ENCODE measurements at regions not wholly inside any gene's neighbourhood (a gene's known extent, or its start where the extent isn't known, plus 50 kb on each side); places are given as distances from the start of the nearest gene placed in this dataset.
"Not testable (repeated sequence)": the region's sequence is repeated elsewhere in the genome, so short reads cannot be mapped to it uniquely, and the experiment has no call there.

- no peak for DNase-seq
- H2AFZ ChIP-seq: no peak overlapping the region
- H3F3A ChIP-seq (ENCODE audit: insufficient read depth): no peaks in the 10 kb centered on the region
- H3K4me2 ChIP-seq (ENCODE audit: unreplicated experiment): no peak overlapping the region
- no peak overlapping the region for H3K9ac ChIP-seq
- WGBS, 2 experiments (ENCODE audit: low coverage in 1 of 2, low lambda C conversion rate in 2 of 2, missing lambda C conversion rate in 2 of 2): 66 to 70% methylated on average over 20 to 21 of the region's 21 CpGs
- H3K27ac ChIP-seq: no peak overlapping the region
- H4K20me1 ChIP-seq (ENCODE audit: insufficient read depth): no peaks in the 10 kb centered on the region
- TF ChIP-seq EZH2phosphoT487 (IDR thresholded peaks at IDR 0.05; ENCODE audit: insufficient read depth, low read depth) (no peak), EZH2 (IDR thresholded peaks at IDR 0.05; ENCODE audit: insufficient read depth, poor library complexity, severe bottlenecking) (no peak)
- H3K36me3 ChIP-seq (ENCODE audit: low read depth): no peaks in the 10 kb centered on the region
- H3K9me3 ChIP-seq (ENCODE audit: low read depth): no peaks in the 10 kb centered on the region
- H3K4me1 ChIP-seq (ENCODE audit: insufficient read depth): no peaks in the 10 kb centered on the region
- no peaks in the 10 kb centered on the region for H3K27me3 ChIP-seq (replicated peaks; ENCODE audit: insufficient read depth)
- H3K79me2 ChIP-seq (ENCODE audit: insufficient read depth): no peaks in the 10 kb centered on the region
- no peak overlapping the region for H3K4me3 ChIP-seq
- in situ Hi-C loops (cut with MboI): loop anchor here (25.0 kb wide), 1 partner anchor 397 kb away; no protein-coding TSS in a partner anchor
- no peaks in the 10 kb centered on the region for H3K9me2 ChIP-seq (ENCODE audit: insufficient read depth)
These were observed 69.8 kb downstream of the RMI2 start for GRCh38 chr16:11414815-11415775.

GRCh38 chr16:11416228-11417001 is 71.2 kb downstream of the RMI2 start:
- 84 to 86% methylated on average over 16 of the region's 16 CpGs for WGBS, 2 experiments (ENCODE audit: low coverage in 1 of 2, low lambda C conversion rate in 2 of 2, missing lambda C conversion rate in 2 of 2)
- H3K27me3 ChIP-seq (replicated peaks; ENCODE audit: insufficient read depth): no peaks in the 10 kb centered on the region

GRCh38 chr16:11417487-11417886 is 72.2 kb downstream of the RMI2 start:
- H4K20me1 ChIP-seq (ENCODE audit: insufficient read depth): no peaks in the 10 kb centered on the region
- H3K27me3 ChIP-seq (replicated peaks; ENCODE audit: insufficient read depth): no peaks in the 10 kb centered on the region
- H3K9me3 ChIP-seq (ENCODE audit: low read depth): no peaks in the 10 kb centered on the region
- no peak for DNase-seq
- H3K4me2 ChIP-seq (ENCODE audit: unreplicated experiment): no peak overlapping the region
- no peaks in the 10 kb centered on the region for H3K79me2 ChIP-seq (ENCODE audit: insufficient read depth)
- in situ Hi-C loops (cut with MboI): loop anchor here (25.0 kb wide), 1 partner anchor 395 kb away; no protein-coding TSS in a partner anchor
- no peaks in the 10 kb centered on the region for H3K36me3 ChIP-seq (ENCODE audit: low read depth)
- H3K27ac ChIP-seq: no peak overlapping the region
- 74 to 75% methylated on average over 10 of the region's 10 CpGs for WGBS, 2 experiments (ENCODE audit: low coverage in 1 of 2, low lambda C conversion rate in 2 of 2, missing lambda C conversion rate in 2 of 2)
- no peaks in the 10 kb centered on the region for H3K9me2 ChIP-seq (ENCODE audit: insufficient read depth)
- H2AFZ ChIP-seq: no peak overlapping the region
- no peak overlapping the region for H3K4me3 ChIP-seq
- no peak overlapping the region for H3K9ac ChIP-seq
- no peaks in the 10 kb centered on the region for H3F3A ChIP-seq (ENCODE audit: insufficient read depth)
- no peak for TF ChIP-seq EZH2 (IDR thresholded peaks at IDR 0.05; ENCODE audit: insufficient read depth, poor library complexity, severe bottlenecking)
- no peak for TF ChIP-seq EZH2phosphoT487 (IDR thresholded peaks at IDR 0.05; ENCODE audit: insufficient read depth, low read depth)
- no peaks in the 10 kb centered on the region for H3K4me1 ChIP-seq (ENCODE audit: insufficient read depth)

More at GRCh38 chr16:11416228-11417001, 71.2 kb downstream of the RMI2 start:
- no peak overlapping the region for H2AFZ ChIP-seq
- no peaks in the 10 kb centered on the region for H4K20me1 ChIP-seq (ENCODE audit: insufficient read depth)
- no peak for DNase-seq
- H3K36me3 ChIP-seq (ENCODE audit: low read depth): no peaks in the 10 kb centered on the region
- H3K4me2 ChIP-seq (ENCODE audit: unreplicated experiment): no peak overlapping the region
- H3K4me1 ChIP-seq (ENCODE audit: insufficient read depth): no peaks in the 10 kb centered on the region
- TF ChIP-seq EZH2phosphoT487 (IDR thresholded peaks at IDR 0.05; ENCODE audit: insufficient read depth, low read depth): no peak
- TF ChIP-seq EZH2 (IDR thresholded peaks at IDR 0.05; ENCODE audit: insufficient read depth, poor library complexity, severe bottlenecking): no peak
- H3K27ac ChIP-seq: no peak overlapping the region
- no peak overlapping the region for H3K4me3 ChIP-seq
- in situ Hi-C loops (cut with MboI): loop anchor here (25.0 kb wide), 1 partner anchor 396 kb away; no protein-coding TSS in a partner anchor
- H3K9me3 ChIP-seq (ENCODE audit: low read depth): no peaks in the 10 kb centered on the region
- no peaks in the 10 kb centered on the region for H3K79me2 ChIP-seq (ENCODE audit: insufficient read depth)
- H3F3A ChIP-seq (ENCODE audit: insufficient read depth): no peaks in the 10 kb centered on the region
- no peaks in the 10 kb centered on the region for H3K9me2 ChIP-seq (ENCODE audit: insufficient read depth)
- no peak overlapping the region for H3K9ac ChIP-seq

- no peak for DNase-seq
- Histone ChIP-seq H2AFZ (no peak overlapping the region), H3K9ac (no peak overlapping the region), H3K27ac (no peak overlapping the region), H3K36me3 (ENCODE audit: low read depth) (no peaks in the 10 kb centered on the region), H3F3A (ENCODE audit: insufficient read depth) (no peaks in the 10 kb centered on the region), H4K20me1 (ENCODE audit: insufficient read depth) (no peaks in the 10 kb centered on the region), H3K79me2 (ENCODE audit: insufficient read depth) (no peaks in the 10 kb centered on the region), H3K9me2 (ENCODE audit: insufficient read depth) (no peaks in the 10 kb centered on the region), H3K9me3 (ENCODE audit: low read depth) (no peaks in the 10 kb centered on the region), H3K4me3 (no peak overlapping the region), H3K4me1 (ENCODE audit: insufficient read depth) (no peaks in the 10 kb centered on the region), H3K4me2 (ENCODE audit: unreplicated experiment) (no peak overlapping the region), H3K27me3 (replicated peaks; ENCODE audit: insufficient read depth) (no peaks in the 10 kb centered on the region)
- in situ Hi-C loops (cut with MboI): loop anchor here (25.0 kb wide), 1 partner anchor 394 kb away; no protein-coding TSS in a partner anchor
- WGBS, 2 experiments (ENCODE audit: low coverage in 1 of 2, low lambda C conversion rate in 2 of 2, missing lambda C conversion rate in 2 of 2): 74 to 75% methylated on average over 4 of the region's 4 CpGs
- no peak for TF ChIP-seq EZH2phosphoT487 (IDR thresholded peaks at IDR 0.05; ENCODE audit: insufficient read depth, low read depth)
- no peak for TF ChIP-seq EZH2 (IDR thresholded peaks at IDR 0.05; ENCODE audit: insufficient read depth, poor library complexity, severe bottlenecking)
These were observed 73.2 kb downstream of the RMI2 start for GRCh38 chr16:11418506-11418905.

GRCh38 chr16:11420067-11420466 is 74.8 kb downstream of the RMI2 start:
- H4K20me1 ChIP-seq (ENCODE audit: insufficient read depth); H3K79me2 ChIP-seq (ENCODE audit: insufficient read depth); H2AFZ ChIP-seq; H3K9me3 ChIP-seq (ENCODE audit: low read depth); H3K9me2 ChIP-seq (ENCODE audit: insufficient read depth); DNase-seq; H3F3A ChIP-seq (ENCODE audit: insufficient read depth); H3K27ac ChIP-seq; H3K36me3 ChIP-seq (ENCODE audit: low read depth); H3K27me3 ChIP-seq (replicated peaks; ENCODE audit: insufficient read depth); H3K4me2 ChIP-seq (ENCODE audit: unreplicated experiment); H3K4me1 ChIP-seq (ENCODE audit: insufficient read depth); H3K9ac ChIP-seq; H3K4me3 ChIP-seq: not testable (repeated sequence)
- 68 to 100% methylated on average over 2 to 4 of the region's 4 CpGs for WGBS, 2 experiments (ENCODE audit: low coverage in 1 of 2, low lambda C conversion rate in 2 of 2, missing lambda C conversion rate in 2 of 2)
- in situ Hi-C loops (cut with MboI): loop anchor here (25.0 kb wide), 1 partner anchor 392 kb away; no protein-coding TSS in a partner anchor
